SK-N-SH (cell line): ENCODE measurements at regions not wholly inside any gene's neighbourhood (a gene's known extent, or its start where the extent isn't known, plus 50 kb on each side); places are given as distances from the start of the nearest gene placed in this dataset.
A peak's percentile ranks its signal among the peaks of the same experiment; 100 is the strongest.
"Not testable (repeated sequence)": the region's sequence is repeated elsewhere in the genome, so short reads cannot be mapped to it uniquely, and the experiment has no call there.

Experiments
- CTCF ChIA-PET: fragments of 300-600, 350-600 bp; formaldehyde crosslinking; extraction: SDS; loops from one replicate; lab custom pipeline; 2021; lab: Yijun Ruan, JAX
- POLR2A ChIA-PET: fragments of 350-600 bp; sonication (Branson Sonifier 250); formaldehyde crosslinking; extraction: SDS; loops from one replicate; lab custom pipeline; 2020; ENCODE audit warnings: antibody characterized with exemption, inconsistent platforms; lab: Yijun Ruan, JAX
- DNase-seq: peaks from one replicate; pipeline ENCODE4 v3.0.0; 2012
- H2AFZ ChIP-seq: fragments of 200-600 bp; sonication (generic); 2 replicates; pipeline ENCODE4 v1.8.1; 2016; ENCODE audit warnings: antibody characterized with exemption, mild to moderate bottlenecking, low read depth
- H3F3A ChIP-seq: fragments of 200-600 bp; sonication (generic); replicated peaks from 2 replicates; pipeline ENCODE3; 2016; ENCODE audit warnings: antibody characterized with exemption, mild to moderate bottlenecking; ENCODE audit not compliant: insufficient read depth
- H3K27ac ChIP-seq, 2 experiments: fragments of 200-500 bp in 1 of 2; fragments of 200-600 bp in 1 of 2; sonication (Bioruptor generic) in 1 of 2; sonication (generic), shearing (Covaris generic) in 1 of 2; 2 replicates each; pipeline versions ENCODE4 v1.5.1 to v1.6.1; 2014 to 2016; ENCODE audit warnings: low read depth in 2 of 2, inconsistent platforms in 1 of 2, low read length in 1 of 2, mild to moderate bottlenecking in 1 of 2, mixed read lengths in 1 of 2
- H3K27me3 ChIP-seq: fragments of 200-600 bp; sonication (generic), shearing (Covaris generic); 2 replicates; pipeline ENCODE4 v1.6.1; 2016; ENCODE audit warnings: mixed run types; ENCODE audit not compliant: insufficient read depth
- H3K36me3 ChIP-seq, 2 experiments: fragments of 200-500 bp in 1 of 2; fragments of 200-600 bp in 1 of 2; sonication (Bioruptor generic) in 1 of 2; sonication (generic) in 1 of 2; replicated peaks in 1 of 2; 2 replicates each; pipeline versions ENCODE3 to v1.5.1; 2014 to 2016; ENCODE audit warnings: low read length in 1 of 2, mild to moderate bottlenecking in 1 of 2; ENCODE audit not compliant: insufficient read depth in 2 of 2, control insufficient read depth in 1 of 2
- H3K4me1 ChIP-seq, 2 experiments: fragments of 200-500 bp in 1 of 2; fragments of 200-600 bp in 1 of 2; sonication (Bioruptor generic) in 1 of 2; sonication (generic), shearing (Covaris generic) in 1 of 2; 2 replicates each; pipeline versions ENCODE4 v1.5.1 to v1.6.1; 2014 to 2016; ENCODE audit warnings: low read depth in 1 of 2, low read length in 1 of 2, mixed run types in 1 of 2; ENCODE audit not compliant: insufficient read depth in 2 of 2, control insufficient read depth in 1 of 2
- H3K4me2 ChIP-seq: fragments of 200-600 bp; sonication (generic), shearing (Covaris generic); 2 replicates; pipeline ENCODE4 v1.6.1; 2017; ENCODE audit warnings: mixed run types
- H3K4me3 ChIP-seq, 2 experiments: fragments of 200-500 bp in 1 of 2; fragments of 200-600 bp in 1 of 2; sonication (Bioruptor generic) in 1 of 2; sonication (generic), shearing (Covaris generic) in 1 of 2; 2 replicates each; pipeline versions ENCODE4 v1.5.1 to v1.8.1; 2014 to 2016; ENCODE audit warnings: low read depth in 2 of 2, inconsistent platforms in 1 of 2, low read length in 1 of 2, mild to moderate bottlenecking in 1 of 2, mixed read lengths in 1 of 2, moderate library complexity in 1 of 2
- H3K79me2 ChIP-seq: fragments of 200-600 bp; sonication (generic); 2 replicates; pipeline ENCODE4 v1.8.1; 2017; ENCODE audit warnings: mild to moderate bottlenecking; ENCODE audit not compliant: insufficient read depth
- H3K9ac ChIP-seq: fragments of 200-600 bp; sonication (generic); 2 replicates; pipeline ENCODE4 v1.6.1; 2017; ENCODE audit warnings: mixed run types
- H3K9me2 ChIP-seq: fragments of 200-600 bp; sonication (generic); 2 replicates; pipeline ENCODE4 v1.6.1; 2017; ENCODE audit warnings: mixed run types
- H3K9me3 ChIP-seq: fragments of 200-600 bp; sonication (generic); 2 replicates; pipeline ENCODE4 v1.6.1; 2017; ENCODE audit warnings: mixed run types, mild to moderate bottlenecking, moderate library complexity
- H4K20me1 ChIP-seq: fragments of 200-600 bp; sonication (generic); 2 replicates; pipeline ENCODE4 v1.6.1; 2017; ENCODE audit warnings: mild to moderate bottlenecking, mixed run types; ENCODE audit not compliant: insufficient read depth
- EP300 ChIP-seq, 2 experiments: IDR thresholded peaks; 2 replicates each; pipeline versions ENCODE4 v1.4.0 to v1.6.1; 2012; ENCODE audit warnings: borderline replicate concordance in 1 of 2, low read depth in 1 of 2, low read length in 1 of 2
- EZH2phosphoT487 ChIP-seq: fragments of 200-600 bp; sonication (generic); IDR thresholded peaks from 2 replicates; pipeline ENCODE4 v1.6.1; 2017; ENCODE audit warnings: low read depth, mixed run types, mild to moderate bottlenecking, antibody characterized with exemption, moderate library complexity, borderline replicate concordance
- FOXJ3 ChIP-seq: sonication (generic); formaldehyde crosslinking; IDR thresholded peaks from 2 replicates; pipeline ENCODE4 v1.5.1; 2020; ENCODE audit warnings: mild to moderate bottlenecking, missing genetic modification reagents
- GATA2 ChIP-seq: sonication (generic); formaldehyde crosslinking; IDR thresholded peaks from 2 replicates; pipeline ENCODE4 v1.5.0; 2020; ENCODE audit warnings: mild to moderate bottlenecking, missing genetic modification reagents
- MEF2A ChIP-seq: IDR thresholded peaks from 2 replicates; pipeline ENCODE4 v1.4.0; 2012; ENCODE audit warnings: low read depth, borderline replicate concordance
- NFIC ChIP-seq: IDR thresholded peaks from 2 replicates; pipeline ENCODE4 v1.4.0; 2012; ENCODE audit warnings: borderline replicate concordance
- NRF1 ChIP-seq: IDR thresholded peaks from 2 replicates; pipeline ENCODE4 v1.6.1; 2012; ENCODE audit warnings: low read depth, mild to moderate bottlenecking, low read length
- RCOR1 ChIP-seq: fragments of 150-350 bp; IDR thresholded peaks from 2 replicates; pipeline ENCODE4 v1.6.1; 2017; ENCODE audit warnings: antibody characterized with exemption, low read length
- RFX5 ChIP-seq: IDR thresholded peaks from 2 replicates; pipeline ENCODE4 v1.6.1; 2012; ENCODE audit warnings: mild to moderate bottlenecking, improper control_type of control experiment, low read length
- SMC3 ChIP-seq: IDR thresholded peaks from 2 replicates; pipeline ENCODE4 v1.6.1; 2012; ENCODE audit warnings: low read depth, low read length, improper control_type of control experiment
- TCF12 ChIP-seq: IDR thresholded peaks from 2 replicates; pipeline ENCODE4 v1.4.0; 2012
- TEAD4 ChIP-seq: IDR thresholded peaks from 2 replicates; pipeline ENCODE4 v1.4.0; 2012; ENCODE audit warnings: mild to moderate bottlenecking, borderline replicate concordance; ENCODE audit not compliant: insufficient read depth
- WGBS: methylation state at CpG from one replicate; pipeline ENCODE4 v1.1.6; 2017; ENCODE audit warnings: low lambda C conversion rate; 5-methylcytosine and 5-hydroxymethylcytosine counted together
- TF ChIP-seq, protein P1 (sequence below): IDR thresholded peaks from 2 replicates; pipeline ENCODE4; 2012
- TF ChIP-seq, protein P2 (sequence below): fragments of 200-600 bp; sonication (generic); IDR thresholded peaks from 2 replicates; pipeline ENCODE4 v1.6.1; 2017; ENCODE audit warnings: antibody characterized with exemption, mild to moderate bottlenecking, moderate library complexity
- TF ChIP-seq, protein P3 (sequence below): IDR thresholded peaks from 2 replicates; pipeline ENCODE4 v1.4.0; 2012; ENCODE audit warnings: low read depth, borderline replicate concordance
- TF ChIP-seq, protein P4 (sequence below): fragments of 150-350 bp; IDR thresholded peaks from 2 replicates; pipeline ENCODE4 v1.6.1; 2017; ENCODE audit warnings: antibody characterized with exemption, low read length, low read depth, borderline replicate concordance

DNA sequence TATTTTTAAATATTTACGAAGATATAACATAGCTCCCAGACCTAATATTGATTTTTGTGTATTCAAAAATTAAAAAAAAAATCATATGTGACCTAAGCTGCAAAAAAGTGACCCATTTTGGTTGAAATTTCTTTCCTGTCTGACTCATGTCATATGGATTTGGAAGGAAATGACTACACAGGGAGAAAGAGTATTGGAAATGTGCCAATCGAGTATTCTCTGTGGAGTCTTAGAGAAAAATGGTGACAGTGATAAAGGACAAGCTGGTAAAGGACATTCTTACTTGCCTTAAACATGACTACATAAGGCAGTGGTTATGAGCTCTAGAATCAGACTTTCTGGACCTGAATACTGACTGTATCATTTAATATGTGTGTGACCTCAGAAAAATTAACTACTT lies 262.9 kb upstream of the PTPRD start (continued):
- TF ChIP-seq, protein P1, sequence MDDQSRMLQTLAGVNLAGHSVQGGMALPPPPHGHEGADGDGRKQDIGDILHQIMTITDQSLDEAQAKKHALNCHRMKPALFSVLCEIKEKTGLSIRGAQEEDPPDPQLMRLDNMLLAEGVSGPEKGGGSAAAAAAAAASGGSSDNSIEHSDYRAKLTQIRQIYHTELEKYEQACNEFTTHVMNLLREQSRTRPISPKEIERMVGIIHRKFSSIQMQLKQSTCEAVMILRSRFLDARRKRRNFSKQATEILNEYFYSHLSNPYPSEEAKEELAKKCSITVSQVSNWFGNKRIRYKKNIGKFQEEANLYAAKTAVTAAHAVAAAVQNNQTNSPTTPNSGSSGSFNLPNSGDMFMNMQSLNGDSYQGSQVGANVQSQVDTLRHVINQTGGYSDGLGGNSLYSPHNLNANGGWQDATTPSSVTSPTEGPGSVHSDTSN: peak; percentile 29; the same call in 1 of the 2 replicates
- TF ChIP-seq, protein P2, sequence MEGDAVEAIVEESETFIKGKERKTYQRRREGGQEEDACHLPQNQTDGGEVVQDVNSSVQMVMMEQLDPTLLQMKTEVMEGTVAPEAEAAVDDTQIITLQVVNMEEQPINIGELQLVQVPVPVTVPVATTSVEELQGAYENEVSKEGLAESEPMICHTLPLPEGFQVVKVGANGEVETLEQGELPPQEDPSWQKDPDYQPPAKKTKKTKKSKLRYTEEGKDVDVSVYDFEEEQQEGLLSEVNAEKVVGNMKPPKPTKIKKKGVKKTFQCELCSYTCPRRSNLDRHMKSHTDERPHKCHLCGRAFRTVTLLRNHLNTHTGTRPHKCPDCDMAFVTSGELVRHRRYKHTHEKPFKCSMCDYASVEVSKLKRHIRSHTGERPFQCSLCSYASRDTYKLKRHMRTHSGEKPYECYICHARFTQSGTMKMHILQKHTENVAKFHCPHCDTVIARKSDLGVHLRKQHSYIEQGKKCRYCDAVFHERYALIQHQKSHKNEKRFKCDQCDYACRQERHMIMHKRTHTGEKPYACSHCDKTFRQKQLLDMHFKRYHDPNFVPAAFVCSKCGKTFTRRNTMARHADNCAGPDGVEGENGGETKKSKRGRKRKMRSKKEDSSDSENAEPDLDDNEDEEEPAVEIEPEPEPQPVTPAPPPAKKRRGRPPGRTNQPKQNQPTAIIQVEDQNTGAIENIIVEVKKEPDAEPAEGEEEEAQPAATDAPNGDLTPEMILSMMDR: no peak
- TF ChIP-seq RCOR1 (no peak), NRF1 (no peak)
- TF ChIP-seq, all 33 proteins: peak for 4

DNA sequence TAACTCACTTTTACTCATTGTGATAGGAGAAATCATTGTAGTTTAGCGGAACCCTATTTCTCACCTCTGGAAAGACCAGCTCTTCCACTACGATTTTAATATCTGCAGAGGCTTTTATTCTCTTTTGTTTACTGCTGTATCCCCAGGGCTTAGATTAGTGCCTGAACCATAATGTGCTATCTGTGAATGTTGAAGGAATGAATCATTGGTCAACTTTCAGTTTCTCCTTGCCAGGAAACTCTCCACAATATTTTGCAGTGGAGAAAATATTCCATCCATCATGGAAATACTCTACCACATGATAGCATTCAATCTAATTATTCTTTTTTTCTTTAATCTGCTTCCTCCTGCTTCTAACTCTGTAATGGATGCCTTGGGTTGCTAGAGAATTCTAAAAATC lies 263.5 kb upstream of the PTPRD start:
- Histone ChIP-seq H3K27ac (peak overlapping the region in 1 of 2 experiments; percentile 71; a peak in 2 of 4 replicates), H3F3A (peaks cover 7% of the 10 kb centered on the region), H3K27me3 (no peaks in the 10 kb centered on the region), H3K9me2 (no peaks in the 10 kb centered on the region; the same call in 1 of the 2 replicates), H3K4me1 (no peaks in the 10 kb centered on the region), H3K79me2 (no peaks in the 10 kb centered on the region), H3K4me2 (peak overlapping the region; percentile 41; the same call in 1 of the 2 replicates), H3K4me3 (no peak overlapping the region), H3K36me3 (no peaks in the 10 kb centered on the region), H4K20me1 (no peaks in the 10 kb centered on the region), H3K9me3 (no peaks in the 10 kb centered on the region), H3K9ac (no peak overlapping the region), H2AFZ (peak overlapping the region; percentile 19; the same call in 1 of the 2 replicates)
- WGBS: 44% methylated on average over 2 of the region's 2 CpGs
- no peak for TF ChIP-seq RCOR1
- TF ChIP-seq GATA2: no peak
- TF ChIP-seq EZH2phosphoT487: no peak
- TF ChIP-seq, protein P3, sequence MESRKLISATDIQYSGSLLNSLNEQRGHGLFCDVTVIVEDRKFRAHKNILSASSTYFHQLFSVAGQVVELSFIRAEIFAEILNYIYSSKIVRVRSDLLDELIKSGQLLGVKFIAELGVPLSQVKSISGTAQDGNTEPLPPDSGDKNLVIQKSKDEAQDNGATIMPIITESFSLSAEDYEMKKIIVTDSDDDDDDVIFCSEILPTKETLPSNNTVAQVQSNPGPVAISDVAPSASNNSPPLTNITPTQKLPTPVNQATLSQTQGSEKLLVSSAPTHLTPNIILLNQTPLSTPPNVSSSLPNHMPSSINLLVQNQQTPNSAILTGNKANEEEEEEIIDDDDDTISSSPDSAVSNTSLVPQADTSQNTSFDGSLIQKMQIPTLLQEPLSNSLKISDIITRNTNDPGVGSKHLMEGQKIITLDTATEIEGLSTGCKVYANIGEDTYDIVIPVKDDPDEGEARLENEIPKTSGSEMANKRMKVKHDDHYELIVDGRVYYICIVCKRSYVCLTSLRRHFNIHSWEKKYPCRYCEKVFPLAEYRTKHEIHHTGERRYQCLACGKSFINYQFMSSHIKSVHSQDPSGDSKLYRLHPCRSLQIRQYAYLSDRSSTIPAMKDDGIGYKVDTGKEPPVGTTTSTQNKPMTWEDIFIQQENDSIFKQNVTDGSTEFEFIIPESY: no peak
- TF ChIP-seq, protein P4, sequence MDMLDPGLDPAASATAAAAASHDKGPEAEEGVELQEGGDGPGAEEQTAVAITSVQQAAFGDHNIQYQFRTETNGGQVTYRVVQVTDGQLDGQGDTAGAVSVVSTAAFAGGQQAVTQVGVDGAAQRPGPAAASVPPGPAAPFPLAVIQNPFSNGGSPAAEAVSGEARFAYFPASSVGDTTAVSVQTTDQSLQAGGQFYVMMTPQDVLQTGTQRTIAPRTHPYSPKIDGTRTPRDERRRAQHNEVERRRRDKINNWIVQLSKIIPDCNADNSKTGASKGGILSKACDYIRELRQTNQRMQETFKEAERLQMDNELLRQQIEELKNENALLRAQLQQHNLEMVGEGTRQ: no peak
- TF ChIP-seq FOXJ3 (CRISPR knock-in tag): no peak
- TF ChIP-seq EP300 (IDR thresholded peaks at IDR 0.05; ENCODE audit: borderline replicate concordance in 1 of 2, low read depth in 1 of 2, low read length in 1 of 2): no peak
- peak; percentile 7; the same call in 1 of the 2 replicates for TF ChIP-seq TCF12
- no peak for TF ChIP-seq RFX5
- TF ChIP-seq MEF2A: no peak
- TF ChIP-seq, protein P1: 0 out of 2 replicates have a peak, but pooled peaks have one; percentile 35
- TF ChIP-seq SMC3: no peak
- no peak for TF ChIP-seq NFIC
- TF ChIP-seq TEAD4: no peak
- no peak for DNase-seq
- ChIA-PET POLR2A (no interaction called here), CTCF (no interaction called here)

DNA sequence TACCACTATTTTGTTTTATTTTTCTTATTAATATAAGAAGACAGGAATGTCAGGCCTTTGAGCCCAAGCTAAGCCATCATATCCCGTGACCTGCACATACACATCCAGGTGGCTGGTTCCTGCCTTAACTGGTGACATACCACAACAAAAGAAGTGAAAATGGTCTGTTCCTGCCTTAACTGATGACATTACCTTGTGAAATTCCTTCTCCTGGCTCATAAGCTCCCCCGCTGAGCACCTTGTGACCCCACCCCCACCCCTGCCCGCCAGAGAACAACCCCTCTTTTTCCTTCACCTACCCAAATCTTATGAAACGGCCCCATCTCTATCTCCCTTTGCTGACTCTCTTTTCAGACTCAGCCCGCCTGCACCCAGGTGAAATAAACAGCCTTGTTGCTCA lies 277.5 kb upstream of the PTPRD start:
- H3K4me1 ChIP-seq, H3K9me3 ChIP-seq, H3K27me3 ChIP-seq, H2AFZ ChIP-seq, H3K27ac ChIP-seq, H3K9me2 ChIP-seq, H3K4me3 ChIP-seq, H3K79me2 ChIP-seq, H3K4me2 ChIP-seq, CTCF ChIA-PET, H3F3A ChIP-seq, H4K20me1 ChIP-seq, H3K36me3 ChIP-seq, POLR2A ChIA-PET, DNase-seq, H3K9ac ChIP-seq: not testable (repeated sequence)
- WGBS: 36% methylated on average over 5 of the region's 5 CpGs
